Liver (tissue), 3 donors: ENCODE measurements at regions not wholly inside any gene's neighbourhood (a gene's known extent, or its start where the extent isn't known, plus 50 kb on each side); places are given as distances from the start of the nearest gene placed in this dataset.

ENCODE experiments used
- EGR1 ChIP-seq, 2 donors: IDR thresholded peaks; 2 replicates each; pipeline ENCODE4 v1.6.1; 2016 to 2018; ENCODE audit warnings: antibody characterized with exemption in 2 of 2, low read depth in 2 of 2
- GABPA ChIP-seq, 2 donors: IDR thresholded peaks in 1 of 2; conservative IDR thresholded peaks in 1 of 2; 2 replicates each; pipeline ENCODE4 v1.6.1; 2016; ENCODE audit warnings: antibody characterized with exemption in 2 of 2, mild to moderate bottlenecking in 1 of 2, moderate library complexity in 1 of 2
- RXRA ChIP-seq, 2 donors: IDR thresholded peaks; 2 replicates each; pipeline ENCODE4 v1.6.1; 2017 to 2018; ENCODE audit warnings: antibody characterized with exemption in 2 of 2, mild to moderate bottlenecking in 1 of 2
- SP1 ChIP-seq: IDR thresholded peaks from 2 replicates; pipeline ENCODE4 v1.6.1; 2018; ENCODE audit warnings: antibody characterized with exemption, mild to moderate bottlenecking
- TAF1 ChIP-seq: conservative IDR thresholded peaks from 2 replicates; pipeline ENCODE4 v1.6.1; 2016; ENCODE audit warnings: antibody characterized with exemption, mild to moderate bottlenecking
- YY1 ChIP-seq: IDR thresholded peaks from 2 replicates; pipeline ENCODE4 v1.6.1; 2016; ENCODE audit warnings: antibody characterized with exemption, mild to moderate bottlenecking
- TF ChIP-seq, protein P1 (sequence below): IDR thresholded peaks from 2 replicates; pipeline ENCODE4 v1.6.1; 2016; ENCODE audit warnings: antibody characterized with exemption
- TF ChIP-seq, protein P2 (sequence below): fragments of 150-350 bp; IDR thresholded peaks from 2 replicates; pipeline ENCODE4 v1.5.1; 2017; ENCODE audit warnings: improper control_type of control experiment, low read depth, low read length; ENCODE audit not compliant: missing input control
- donor health status: healthy.
- donor health status: healthy.

DNA sequence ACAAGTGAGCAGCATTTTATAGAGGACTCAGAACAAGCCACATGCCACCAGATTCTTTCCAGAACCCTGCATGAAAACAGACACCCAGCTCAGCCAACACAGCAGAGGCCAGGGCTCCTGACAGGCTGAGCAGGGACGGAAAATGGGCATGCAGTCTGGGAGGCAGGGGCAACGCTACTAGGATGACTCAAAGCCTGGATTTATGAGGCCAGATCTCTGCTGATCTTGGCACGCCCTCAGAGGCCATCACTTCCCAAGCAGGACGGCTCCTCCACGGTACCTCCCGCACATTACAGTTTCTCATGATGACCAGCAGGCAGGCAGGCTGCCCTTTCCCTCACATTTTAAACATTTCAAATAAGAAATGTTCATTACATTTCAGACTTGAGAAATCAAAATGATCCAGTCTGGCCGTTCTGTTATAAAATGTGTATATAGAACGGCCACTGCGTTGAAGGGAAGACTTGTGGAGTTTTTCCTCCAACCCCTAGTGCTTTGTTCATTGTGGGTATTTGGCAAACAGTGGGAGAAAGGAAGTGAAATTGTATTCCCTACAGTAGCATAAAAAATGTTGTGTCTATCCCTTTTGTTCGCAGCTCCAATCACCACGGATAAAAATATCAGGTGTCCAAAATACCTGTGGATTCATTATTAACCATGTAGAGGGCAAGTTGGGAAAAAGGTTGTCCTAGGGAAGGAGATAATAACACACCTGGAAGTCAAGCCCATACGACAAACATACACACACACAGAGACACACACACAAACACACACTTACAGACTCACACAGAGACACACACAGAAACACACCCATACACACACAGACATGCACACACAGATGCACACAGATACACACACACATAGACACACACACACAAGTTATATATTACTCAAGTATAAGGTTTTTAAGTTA lies 64.8 kb upstream of the ADAMTS18 start:
- no peak for TF ChIP-seq EGR1 (IDR thresholded peaks at IDR 0.05; ENCODE audit: low read depth in 2 of 2)
- TF ChIP-seq, protein P1, sequence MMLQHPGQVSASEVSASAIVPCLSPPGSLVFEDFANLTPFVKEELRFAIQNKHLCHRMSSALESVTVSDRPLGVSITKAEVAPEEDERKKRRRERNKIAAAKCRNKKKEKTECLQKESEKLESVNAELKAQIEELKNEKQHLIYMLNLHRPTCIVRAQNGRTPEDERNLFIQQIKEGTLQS = no peak
- no peak for TF ChIP-seq GABPA (IDR thresholded peaks at IDR 0.05 in 1 of 2, conservative IDR thresholded peaks at IDR 0.05 in 1 of 2)
- TF ChIP-seq, protein P2, sequence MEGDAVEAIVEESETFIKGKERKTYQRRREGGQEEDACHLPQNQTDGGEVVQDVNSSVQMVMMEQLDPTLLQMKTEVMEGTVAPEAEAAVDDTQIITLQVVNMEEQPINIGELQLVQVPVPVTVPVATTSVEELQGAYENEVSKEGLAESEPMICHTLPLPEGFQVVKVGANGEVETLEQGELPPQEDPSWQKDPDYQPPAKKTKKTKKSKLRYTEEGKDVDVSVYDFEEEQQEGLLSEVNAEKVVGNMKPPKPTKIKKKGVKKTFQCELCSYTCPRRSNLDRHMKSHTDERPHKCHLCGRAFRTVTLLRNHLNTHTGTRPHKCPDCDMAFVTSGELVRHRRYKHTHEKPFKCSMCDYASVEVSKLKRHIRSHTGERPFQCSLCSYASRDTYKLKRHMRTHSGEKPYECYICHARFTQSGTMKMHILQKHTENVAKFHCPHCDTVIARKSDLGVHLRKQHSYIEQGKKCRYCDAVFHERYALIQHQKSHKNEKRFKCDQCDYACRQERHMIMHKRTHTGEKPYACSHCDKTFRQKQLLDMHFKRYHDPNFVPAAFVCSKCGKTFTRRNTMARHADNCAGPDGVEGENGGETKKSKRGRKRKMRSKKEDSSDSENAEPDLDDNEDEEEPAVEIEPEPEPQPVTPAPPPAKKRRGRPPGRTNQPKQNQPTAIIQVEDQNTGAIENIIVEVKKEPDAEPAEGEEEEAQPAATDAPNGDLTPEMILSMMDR = no peak
- no peak for TF ChIP-seq YY1
- TF ChIP-seq RXRA (IDR thresholded peaks at IDR 0.05) = no peak
- TF ChIP-seq TAF1 = no peak
- no peak for TF ChIP-seq SP1
